ENCODE measurements at regions not wholly inside any gene's neighbourhood (a gene's known extent, or its start where the extent isn't known, plus 50 kb on each side); places are given as distances from the start of the nearest gene placed in this dataset.

DNA sequence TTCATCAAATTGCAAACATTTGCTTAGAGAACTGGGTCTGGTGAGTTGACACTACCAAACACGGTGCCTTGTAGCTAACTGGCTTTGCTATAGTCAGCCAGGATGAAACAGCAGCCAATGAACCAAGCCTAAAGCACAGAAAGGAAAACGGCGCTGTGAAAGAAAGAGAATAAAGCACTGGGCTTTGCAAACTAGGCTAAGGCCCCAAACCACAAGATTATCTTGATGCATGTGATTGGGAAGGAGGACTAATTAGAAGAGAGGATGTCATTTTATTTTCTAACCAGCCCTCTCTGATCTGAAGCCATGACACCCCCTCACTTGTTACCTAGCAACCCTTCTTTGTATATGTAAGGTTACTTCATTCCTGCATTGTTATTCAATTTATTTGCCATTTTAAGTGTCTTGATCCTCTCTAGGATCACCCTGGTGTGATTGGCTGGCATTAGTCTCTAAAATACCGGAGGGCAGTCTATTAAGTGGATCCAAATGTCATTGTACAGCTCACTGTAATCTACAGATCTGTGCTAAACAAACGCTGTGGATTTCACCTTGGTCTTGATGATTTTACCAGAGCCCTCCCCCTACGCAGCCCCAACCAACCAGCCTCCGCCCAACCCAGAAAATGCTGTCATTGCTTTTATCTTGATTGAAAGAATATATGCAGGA is 395.4 kb upstream of the ACVR2A start:
- TF ChIP-seq POLR2AphosphoS5 (IDR thresholded peaks at IDR 0.05) = no peak
- TF ChIP-seq, protein P1, sequence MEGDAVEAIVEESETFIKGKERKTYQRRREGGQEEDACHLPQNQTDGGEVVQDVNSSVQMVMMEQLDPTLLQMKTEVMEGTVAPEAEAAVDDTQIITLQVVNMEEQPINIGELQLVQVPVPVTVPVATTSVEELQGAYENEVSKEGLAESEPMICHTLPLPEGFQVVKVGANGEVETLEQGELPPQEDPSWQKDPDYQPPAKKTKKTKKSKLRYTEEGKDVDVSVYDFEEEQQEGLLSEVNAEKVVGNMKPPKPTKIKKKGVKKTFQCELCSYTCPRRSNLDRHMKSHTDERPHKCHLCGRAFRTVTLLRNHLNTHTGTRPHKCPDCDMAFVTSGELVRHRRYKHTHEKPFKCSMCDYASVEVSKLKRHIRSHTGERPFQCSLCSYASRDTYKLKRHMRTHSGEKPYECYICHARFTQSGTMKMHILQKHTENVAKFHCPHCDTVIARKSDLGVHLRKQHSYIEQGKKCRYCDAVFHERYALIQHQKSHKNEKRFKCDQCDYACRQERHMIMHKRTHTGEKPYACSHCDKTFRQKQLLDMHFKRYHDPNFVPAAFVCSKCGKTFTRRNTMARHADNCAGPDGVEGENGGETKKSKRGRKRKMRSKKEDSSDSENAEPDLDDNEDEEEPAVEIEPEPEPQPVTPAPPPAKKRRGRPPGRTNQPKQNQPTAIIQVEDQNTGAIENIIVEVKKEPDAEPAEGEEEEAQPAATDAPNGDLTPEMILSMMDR (IDR thresholded peaks at IDR 0.05) = no peak
- no peak for TF ChIP-seq EP300 (IDR thresholded peaks at IDR 0.05)
- no peak for TF ChIP-seq POLR2A (IDR thresholded peaks at IDR 0.05)
- Histone ChIP-seq H3K4me1 (peaks cover 0 to 8% (median 4%) of the 10 kb centered on the region in 4 donors), H3K4me3 (no peak overlapping the region), H3K27ac (no peak overlapping the region), H3K36me3 (no peaks in the 10 kb centered on the region), H3K27me3 (no peaks in the 10 kb centered on the region), H3K9me3 (no peaks in the 10 kb centered on the region)
- DNase-seq = no peak
- 73 to 79% methylated on average over 7 of the region's 7 CpGs for WGBS, 2 donors
- intact Hi-C loops (cut with DNase I) = no loop called here

- Histone ChIP-seq H3K27me3 (no peaks in the 10 kb centered on the region), H3K27ac (no peak overlapping the region), H3K36me3 (no peaks in the 10 kb centered on the region), H3K4me1 (no peaks in the 10 kb centered on the region), H3K4me3 (no peak overlapping the region), H3K9me3 (no peaks in the 10 kb centered on the region)
- DNase-seq = no peak
- intact Hi-C loops (cut with DNase I) = no loop called here
- no peak for TF ChIP-seq POLR2A (IDR thresholded peaks at IDR 0.05)
- no peak for TF ChIP-seq POLR2AphosphoS5 (IDR thresholded peaks at IDR 0.05)
- 86 to 91% methylated on average over 3 of the region's 3 CpGs for WGBS, 2 donors
Observed at GRCh38 chr2:147442816-147443215, 402.0 kb upstream of the ACVR2A start.

GRCh38 chr2:147441182-147441581 is 403.6 kb upstream of the ACVR2A start:
- no peak overlapping the region for H3K4me3 ChIP-seq
- no peaks in the 10 kb centered on the region for H3K4me1 ChIP-seq
- intact Hi-C loops (cut with DNase I) = no loop called here
- no peaks in the 10 kb centered on the region for H3K27me3 ChIP-seq
- DNase-seq = no peak
- H3K27ac ChIP-seq = no peak overlapping the region
- H3K36me3 ChIP-seq = no peaks in the 10 kb centered on the region
- no peaks in the 10 kb centered on the region for H3K9me3 ChIP-seq
- 55 to 69% methylated on average over 3 of the region's 3 CpGs for WGBS, 2 donors
- TF ChIP-seq, protein P1 (IDR thresholded peaks at IDR 0.05) = no peak
- TF ChIP-seq POLR2AphosphoS5 (IDR thresholded peaks at IDR 0.05) (no peak), EP300 (IDR thresholded peaks at IDR 0.05) (no peak), POLR2A (IDR thresholded peaks at IDR 0.05) (no peak)

DNA sequence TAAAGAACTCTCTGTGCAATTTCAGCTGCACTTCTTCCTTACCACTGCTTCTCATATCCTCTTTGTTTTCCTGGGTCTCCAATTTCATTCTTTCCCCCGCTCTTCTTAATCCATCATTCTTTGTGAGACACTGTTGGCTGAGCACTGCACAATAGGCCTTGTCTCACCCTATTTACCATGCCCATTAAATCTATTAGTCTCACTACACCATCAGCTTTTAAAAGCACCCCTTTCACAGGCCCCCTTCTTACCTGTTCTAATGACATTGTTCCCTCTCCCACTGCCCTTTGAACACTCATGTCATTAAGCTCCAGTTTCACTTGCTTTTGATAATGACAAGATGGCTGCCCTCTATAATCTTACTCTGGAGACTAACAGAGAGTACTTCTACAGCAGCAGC is 404.1 kb upstream of the ACVR2A start:
- H3K4me3 ChIP-seq = no peak overlapping the region
- TF ChIP-seq POLR2A (IDR thresholded peaks at IDR 0.05) (no peak), POLR2AphosphoS5 (IDR thresholded peaks at IDR 0.05) (no peak), EP300 (IDR thresholded peaks at IDR 0.05) (no peak)
- TF ChIP-seq, protein P1 (IDR thresholded peaks at IDR 0.05) = no peak
- H3K36me3 ChIP-seq = no peaks in the 10 kb centered on the region
- 92 to 98% methylated on average over 1 of the region's 1 CpG for WGBS, 2 donors
- no peaks in the 10 kb centered on the region for H3K9me3 ChIP-seq
- H3K27ac ChIP-seq = no peak overlapping the region
- intact Hi-C loops (cut with DNase I) = no loop called here
- H3K4me1 ChIP-seq = no peaks in the 10 kb centered on the region
- no peak for DNase-seq
- no peaks in the 10 kb centered on the region for H3K27me3 ChIP-seq

DNA sequence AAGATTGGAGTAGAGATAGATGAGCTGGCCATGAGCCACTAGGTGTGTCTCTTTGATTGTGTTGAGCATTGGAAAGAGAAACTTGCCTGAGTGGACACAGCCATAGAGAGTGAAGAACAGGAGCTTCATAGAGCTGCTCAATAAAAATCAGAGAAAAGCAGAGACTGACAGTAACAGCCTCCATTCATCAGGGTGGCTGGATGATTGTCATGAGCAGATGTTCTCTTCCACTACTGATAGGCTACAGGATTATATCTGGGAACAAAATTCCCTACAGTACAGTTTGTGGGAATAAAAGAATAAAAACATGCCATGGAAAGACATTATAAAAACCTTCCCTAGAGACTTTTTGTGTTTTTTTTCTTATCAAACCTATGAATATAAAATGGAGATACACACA is 404.8 kb upstream of the ACVR2A start:
- TF ChIP-seq EP300 (IDR thresholded peaks at IDR 0.05) = no peak
- no peak for TF ChIP-seq POLR2AphosphoS5 (IDR thresholded peaks at IDR 0.05)
- TF ChIP-seq POLR2A (IDR thresholded peaks at IDR 0.05) = no peak
- TF ChIP-seq, protein P1 (IDR thresholded peaks at IDR 0.05) = no peak
- no peaks in the 10 kb centered on the region for H3K4me1 ChIP-seq
- H3K27ac ChIP-seq = no peak overlapping the region
- intact Hi-C loops (cut with DNase I) = no loop called here
- no peaks in the 10 kb centered on the region for H3K27me3 ChIP-seq
- no peaks in the 10 kb centered on the region for H3K36me3 ChIP-seq
- H3K9me3 ChIP-seq = no peaks in the 10 kb centered on the region
- no peak for DNase-seq
- no peak overlapping the region for H3K4me3 ChIP-seq

Measured in sigmoid colon (tissue), 6 donors.